A549 (cell line): ENCODE measurements at regions not wholly inside any gene's neighbourhood (a gene's known extent, or its start where the extent isn't known, plus 50 kb on each side); places are given as distances from the start of the nearest gene placed in this dataset.

Experiments
- ATAC-seq, 2 experiments: fragments of 200-7000 bp in 1 of 2; fragments of >200 bp in 1 of 2; cut with Nextera tagmentation in 1 of 2; cut with Tn5 transposase in 1 of 2; 3 replicates each; pipeline versions ENCODE4 v1.8.0 to v1.9.1; 2018 to 2020; ENCODE audit warnings: mild to moderate bottlenecking in 1 of 2, moderate library complexity in 1 of 2
- CTCF ChIA-PET: fragments of 300-600 bp; sonication (Branson Sonifier 250); formaldehyde crosslinking; extraction: SDS; loops from one replicate; lab custom pipeline; 2021; ENCODE audit warnings: antibody characterized with exemption, inconsistent platforms; lab: Yijun Ruan, JAX
- POLR2A ChIA-PET: fragments of 350-600 bp; formaldehyde crosslinking; extraction: SDS; loops from one replicate; lab custom pipeline; 2021; ENCODE audit warnings: antibody characterized with exemption, inconsistent platforms; lab: Yijun Ruan, JAX
- DNase-seq, 2 experiments: peaks; one replicate each; pipeline versions ENCODE4 v3.0.0 to v3.0.0-alpha.2; 2011 to 2016; ENCODE audit warnings: low read depth in 1 of 2, low spot score in 1 of 2
- FAIRE-seq: peaks from 2 replicates; lab custom pipeline; 2011; peaks lifted over from hg19 to GRCh38; lab: Jason Lieb, UNC
- H3K27ac ChIP-seq, 2 experiments: fragments of >200 bp; sonication (Bioruptor Twin); formaldehyde crosslinking; 3 replicates each; pipeline ENCODE4 v1.5.1; 2016 to 2017
- H3K4me1 ChIP-seq: fragments of >200 bp; sonication (Bioruptor Twin); formaldehyde crosslinking; 3 replicates; pipeline ENCODE4 v1.6.1; 2016
- H3K4me2 ChIP-seq: fragments of >200 bp; sonication (Bioruptor Twin); formaldehyde crosslinking; 3 replicates; pipeline ENCODE4 v1.6.1; 2016
- H3K4me3 ChIP-seq: fragments of >200 bp; sonication (Bioruptor Twin); formaldehyde crosslinking; 3 replicates; pipeline ENCODE4 v1.5.1; 2016
- H3K9me3 ChIP-seq: fragments of >200 bp; sonication (Bioruptor Twin); formaldehyde crosslinking; 3 replicates; pipeline ENCODE4 v1.6.1; 2016
- ATOH8 ChIP-seq: fragments of 250-450 bp; sonication (Bioruptor Pico); IDR thresholded peaks from 2 replicates; pipeline ENCODE4 v1.5.0; 2020; ENCODE audit warnings: low read depth, mild to moderate bottlenecking, moderate library complexity
- BCL3 ChIP-seq: fragments of >200 bp; sonication (Bioruptor Twin); formaldehyde crosslinking; IDR thresholded peaks from 3 replicates; pipeline ENCODE4 v1.6.1; 2016
- E2F6 ChIP-seq: IDR thresholded peaks from 2 replicates; pipeline ENCODE4 v1.6.1; 2012; ENCODE audit warnings: low read depth, borderline replicate concordance
- EHF ChIP-seq: fragments of 250-450 bp; sonication (Bioruptor Pico); IDR thresholded peaks from 2 replicates; pipeline ENCODE4 v1.5.0; 2020; ENCODE audit warnings: mild to moderate bottlenecking
- ELK1 ChIP-seq: fragments of 150-350 bp; IDR thresholded peaks from 2 replicates; pipeline ENCODE4 v1.6.1; 2014; ENCODE audit warnings: low read depth, mild to moderate bottlenecking, low read length
- ESRRA ChIP-seq: fragments of 150-350 bp; IDR thresholded peaks from 2 replicates; pipeline ENCODE4 v1.6.1; 2014; ENCODE audit warnings: mild to moderate bottlenecking, low read length, borderline replicate concordance
- FOSL2 ChIP-seq, 2 experiments: fragments of 450-650 bp in 1 of 2; fragments of >200 bp in 1 of 2; sonication (Bioruptor Twin) in 1 of 2; formaldehyde crosslinking; IDR thresholded peaks; 2 replicates each; pipeline versions ENCODE4 v1.5.0 to v1.6.1; 2016 to 2020; ENCODE audit warnings: mild to moderate bottlenecking in 1 of 2, moderate library complexity in 1 of 2
- FOXS1 ChIP-seq: fragments of 250-450 bp; sonication (Bioruptor Pico); IDR thresholded peaks from 2 replicates; pipeline ENCODE4 v1.5.0; 2020; ENCODE audit warnings: mild to moderate bottlenecking, moderate library complexity
- GATA3 ChIP-seq: IDR thresholded peaks from 2 replicates; pipeline ENCODE4 v1.6.1; 2012; ENCODE audit warnings: borderline replicate concordance
- HEYL ChIP-seq: fragments of 250-450 bp; sonication (Bioruptor Pico); IDR thresholded peaks from 2 replicates; pipeline ENCODE4 v1.8.0; 2021; ENCODE audit warnings: mild to moderate bottlenecking, moderate library complexity
- HOXA7 ChIP-seq: fragments of 250-450 bp; sonication (Bioruptor Pico); IDR thresholded peaks from 2 replicates; pipeline ENCODE4 v1.5.0; 2020; ENCODE audit warnings: mild to moderate bottlenecking, moderate library complexity
- JUNB ChIP-seq: fragments of >200 bp; sonication (Bioruptor Twin); formaldehyde crosslinking; IDR thresholded peaks from 2 replicates; pipeline ENCODE4 v1.6.1; 2016
- KDM1A ChIP-seq: fragments of 200-600 bp; sonication (generic); IDR thresholded peaks from 2 replicates; pipeline ENCODE4 v1.6.1; 2016; ENCODE audit warnings: low read depth, mild to moderate bottlenecking
- KDM5A ChIP-seq: fragments of 200-600 bp; sonication (generic); IDR thresholded peaks from 2 replicates; pipeline ENCODE4 v1.6.1; 2016; ENCODE audit warnings: antibody characterized with exemption, mild to moderate bottlenecking
- MYC ChIP-seq: IDR thresholded peaks from 2 replicates; pipeline ENCODE4 v1.6.1; 2012; ENCODE audit warnings: mild to moderate bottlenecking, inconsistent platforms, low read length, improper control_type of control experiment, borderline replicate concordance
- PHF8 ChIP-seq: fragments of 200-600 bp; sonication (generic); IDR thresholded peaks from 2 replicates; pipeline ENCODE4 v1.6.1; 2016; ENCODE audit warnings: low read depth, mild to moderate bottlenecking, antibody characterized with exemption, moderate library complexity, borderline replicate concordance
- POLR2A ChIP-seq: IDR thresholded peaks from 2 replicates; pipeline ENCODE4 v1.6.1; 2012; ENCODE audit warnings: mild to moderate bottlenecking, low read length
- RARB ChIP-seq: fragments of 250-450 bp; sonication (Bioruptor Pico); IDR thresholded peaks from 2 replicates; pipeline ENCODE4 v1.8.0; 2021; ENCODE audit warnings: mild to moderate bottlenecking, moderate library complexity
- REST ChIP-seq: fragments of 200-600 bp; sonication (generic); IDR thresholded peaks from 2 replicates; pipeline ENCODE4 v1.6.1; 2016; ENCODE audit warnings: antibody characterized with exemption, mild to moderate bottlenecking, moderate library complexity
- RFX5 ChIP-seq: fragments of 450-650 bp; IDR thresholded peaks from 2 replicates; pipeline ENCODE4 v1.7.1; 2014; ENCODE audit warnings: antibody characterized with exemption, mild to moderate bottlenecking, moderate library complexity
- SREBF2 ChIP-seq: fragments of 450-650 bp; IDR thresholded peaks from 2 replicates; pipeline ENCODE4 v1.6.1; 2014; ENCODE audit warnings: mild to moderate bottlenecking, moderate library complexity
- TP53 ChIP-seq: fragments of 250-450 bp; sonication (Bioruptor Pico); IDR thresholded peaks from 2 replicates; pipeline ENCODE4 v1.5.0; 2021; ENCODE audit warnings: mild to moderate bottlenecking, moderate library complexity
- USF2 ChIP-seq: fragments of 450-650 bp; IDR thresholded peaks from 2 replicates; pipeline ENCODE4 v1.6.1; 2014; ENCODE audit warnings: antibody characterized with exemption
- ZNF302 ChIP-seq: fragments of 250-450 bp; sonication (Bioruptor Pico); IDR thresholded peaks from 2 replicates; pipeline ENCODE4 v1.9.0; 2021; ENCODE audit warnings: inconsistent platforms, mild to moderate bottlenecking, moderate library complexity
- WGBS: methylation state at CpG from one replicate; pipeline ENCODE4 v1.1.6; 2017; ENCODE audit errors: missing lambda C conversion rate; 5-methylcytosine and 5-hydroxymethylcytosine counted together

- 65% methylated on average over 4 of the region's 4 CpGs for WGBS
- no peak for TF ChIP-seq MYC
- no peak for TF ChIP-seq GATA3
- no peak for TF ChIP-seq REST
- TF ChIP-seq JUNB, result no peak
- TF ChIP-seq FOXS1 (CRISPR knock-in tag), result no peak
- no peak for TF ChIP-seq BCL3
- no peak for TF ChIP-seq FOSL2 (IDR thresholded peaks at IDR 0.05)
- no peak for TF ChIP-seq FOSL2 (CRISPR knock-in tag; IDR thresholded peaks at IDR 0.05)
- TF ChIP-seq EHF, result no peak
- TF ChIP-seq POLR2A, result no peak
- no peak for TF ChIP-seq KDM5A
- no peak for TF ChIP-seq ATOH8 (CRISPR knock-in tag)
- no peak for TF ChIP-seq ZNF302
- no peak for TF ChIP-seq SREBF2
- no peak for TF ChIP-seq HOXA7 (CRISPR knock-in tag)
- TF ChIP-seq RARB, result no peak
- TF ChIP-seq RFX5, result no peak
- no peak for TF ChIP-seq TP53 (CRISPR knock-in tag)
- no peak for TF ChIP-seq KDM1A
- no peak for DNase-seq
- no peak overlapping the region for H3K4me2 ChIP-seq
- H3K4me1 ChIP-seq, result peaks cover 22% of the 10 kb centered on the region
- ATAC-seq, result no peak
- POLR2A ChIA-PET, result no interaction called here
- CTCF ChIA-PET, result interaction anchor here (1.4 kb wide), 1 partner anchor 40 kb away, joined by 3 read pairs; no protein-coding TSS in a partner anchor
- H3K27ac ChIP-seq, result 0 out of 6 replicates have a peak overlapping the region, but pooled peaks of 1 of the 2 experiments have one; percentile 3
- no peak for FAIRE-seq
- H3K4me3 ChIP-seq, result no peak overlapping the region
- H3K9me3 ChIP-seq, result no peaks in the 10 kb centered on the region
These were observed 233.4 kb upstream of the PELI2 start for GRCh38 chr14:55884819-55885218.

GRCh38 chr14:55889124-55889523 is 229.1 kb upstream of the PELI2 start:
- 5% methylated on average over 6 of the region's 6 CpGs for WGBS
- DNase-seq (peak; percentile 13 to 72), FAIRE-seq (peak; percentile 68), ATAC-seq (peak; percentile 12 to 75; a peak in 3 of 6 replicates)
- Histone ChIP-seq H3K4me2 (peak overlapping the region; percentile 61), H3K27ac (peak overlapping the region; percentile 60 to 69), H3K4me3 (no peak overlapping the region), H3K4me1 (peaks cover 15% of the 10 kb centered on the region), H3K9me3 (no peaks in the 10 kb centered on the region)
- POLR2A ChIA-PET, result no interaction called here
- CTCF ChIA-PET, result interaction anchor here (1.0 kb wide), 1 partner anchor 9 kb away, joined by 3 read pairs; no protein-coding TSS in a partner anchor
- no peak for TF ChIP-seq TP53 (CRISPR knock-in tag)
- TF ChIP-seq ESRRA, result no peak
- TF ChIP-seq ELK1, result no peak
- no peak for TF ChIP-seq E2F6
- TF ChIP-seq KDM5A, result no peak
- no peak for TF ChIP-seq PHF8
- TF ChIP-seq REST, result no peak
- no peak for TF ChIP-seq BCL3
- TF ChIP-seq HEYL, result no peak
- no peak for TF ChIP-seq USF2
